DND-41 (cell line): ENCODE measurements at regions not wholly inside any gene's neighbourhood (a gene's known extent, or its start where the extent isn't known, plus 50 kb on each side); places are given as distances from the start of the nearest gene placed in this dataset.

Source experiments
- EZH2 ChIP-seq: IDR thresholded peaks from 3 replicates; pipeline ENCODE4 v1.6.1; 2012; ENCODE audit warnings: borderline replicate concordance, low read depth, mild to moderate bottlenecking, moderate library complexity, low read length, inconsistent platforms; ENCODE audit not compliant: severe bottlenecking
- TF ChIP-seq, protein P1 (sequence below): IDR thresholded peaks from 2 replicates; pipeline ENCODE4 v1.5.1; 2012; ENCODE audit warnings: borderline replicate concordance, low read length, moderate library complexity, mild to moderate bottlenecking; ENCODE audit not compliant: poor library complexity, severe bottlenecking; ENCODE audit errors: extremely low read depth

DNA sequence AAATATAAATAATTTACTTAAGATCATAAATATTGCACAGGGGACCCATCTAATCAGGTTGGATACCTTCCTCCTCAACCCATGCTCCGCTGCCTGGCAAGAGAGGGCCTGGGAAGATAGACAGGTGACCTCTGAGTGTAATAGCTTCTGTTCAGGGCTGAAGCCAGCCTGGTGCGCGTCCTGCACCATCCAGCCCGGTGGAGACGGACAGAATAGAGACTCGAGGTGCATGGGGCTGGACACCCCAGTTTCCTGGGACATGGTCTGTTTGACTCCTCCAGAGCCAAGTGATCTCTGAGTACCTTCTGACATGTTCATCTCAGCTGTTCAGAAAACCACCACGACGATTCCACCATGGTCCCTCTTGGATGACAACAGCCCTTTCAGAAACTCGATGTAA, 209.3 kb upstream of the MYT1L start:
- no peak for TF ChIP-seq EZH2
- TF ChIP-seq, protein P1, sequence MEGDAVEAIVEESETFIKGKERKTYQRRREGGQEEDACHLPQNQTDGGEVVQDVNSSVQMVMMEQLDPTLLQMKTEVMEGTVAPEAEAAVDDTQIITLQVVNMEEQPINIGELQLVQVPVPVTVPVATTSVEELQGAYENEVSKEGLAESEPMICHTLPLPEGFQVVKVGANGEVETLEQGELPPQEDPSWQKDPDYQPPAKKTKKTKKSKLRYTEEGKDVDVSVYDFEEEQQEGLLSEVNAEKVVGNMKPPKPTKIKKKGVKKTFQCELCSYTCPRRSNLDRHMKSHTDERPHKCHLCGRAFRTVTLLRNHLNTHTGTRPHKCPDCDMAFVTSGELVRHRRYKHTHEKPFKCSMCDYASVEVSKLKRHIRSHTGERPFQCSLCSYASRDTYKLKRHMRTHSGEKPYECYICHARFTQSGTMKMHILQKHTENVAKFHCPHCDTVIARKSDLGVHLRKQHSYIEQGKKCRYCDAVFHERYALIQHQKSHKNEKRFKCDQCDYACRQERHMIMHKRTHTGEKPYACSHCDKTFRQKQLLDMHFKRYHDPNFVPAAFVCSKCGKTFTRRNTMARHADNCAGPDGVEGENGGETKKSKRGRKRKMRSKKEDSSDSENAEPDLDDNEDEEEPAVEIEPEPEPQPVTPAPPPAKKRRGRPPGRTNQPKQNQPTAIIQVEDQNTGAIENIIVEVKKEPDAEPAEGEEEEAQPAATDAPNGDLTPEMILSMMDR, result no peak
